H9 (cell line): ENCODE measurements at regions not wholly inside any gene's neighbourhood (a gene's known extent, or its start where the extent isn't known, plus 50 kb on each side); places are given as distances from the start of the nearest gene placed in this dataset.

ENCODE experiments used
- DNase-seq: peaks from one replicate; pipeline ENCODE4 v3.0.0-alpha.2; 2017
- H2AFZ ChIP-seq: one replicate; pipeline ENCODE4 v1.6.1; 2013; ENCODE audit warnings: mild to moderate bottlenecking, low read length, control low read depth, moderate library complexity
- H2AK5ac ChIP-seq: 2 replicates; pipeline ENCODE4 v1.6.1; 2013; ENCODE audit warnings: low read length, control low read depth, mixed read lengths; ENCODE audit not compliant: insufficient read length
- H2BK120ac ChIP-seq: one replicate; pipeline ENCODE4 v1.6.1; 2013; ENCODE audit warnings: low read depth, mild to moderate bottlenecking, low read length, control low read depth, inconsistent platforms; ENCODE audit not compliant: poor library complexity, severe bottlenecking
- H2BK12ac ChIP-seq: 2 replicates; pipeline ENCODE4 v1.6.1; 2013; ENCODE audit warnings: low read length, control low read depth, mixed read lengths, low read depth; ENCODE audit not compliant: insufficient read length
- H2BK15ac ChIP-seq: 2 replicates; pipeline ENCODE4 v1.6.1; 2013; ENCODE audit warnings: low read depth, low read length, control low read depth
- H2BK20ac ChIP-seq: one replicate; pipeline ENCODE4 v1.6.1; 2013; ENCODE audit warnings: low read depth, mild to moderate bottlenecking, low read length, control low read depth, inconsistent platforms; ENCODE audit not compliant: poor library complexity, severe bottlenecking
- H2BK5ac ChIP-seq: 2 replicates; pipeline ENCODE4 v1.6.1; 2013; ENCODE audit warnings: low read length, control low read depth, mixed read lengths; ENCODE audit not compliant: insufficient read length
- H3K14ac ChIP-seq: 2 replicates; pipeline ENCODE4 v1.6.1; 2013; ENCODE audit warnings: low read length, control low read depth; ENCODE audit not compliant: insufficient read depth
- H3K18ac ChIP-seq: 2 replicates; pipeline ENCODE4 v1.6.1; 2013; ENCODE audit warnings: low read depth, mild to moderate bottlenecking, mixed read lengths, low read length, control low read depth; ENCODE audit not compliant: insufficient read length
- H3K23ac ChIP-seq: 2 replicates; pipeline ENCODE4 v1.6.1; 2013; ENCODE audit warnings: low read length, control low read depth, mixed read lengths, low read depth; ENCODE audit not compliant: insufficient read length
- H3K23me2 ChIP-seq: 2 replicates; pipeline ENCODE4 v1.6.1; 2013; ENCODE audit warnings: low read depth, mild to moderate bottlenecking, mixed read lengths, low read length, control low read depth; ENCODE audit not compliant: insufficient read length, poor library complexity, severe bottlenecking
- H3K27ac ChIP-seq: 2 replicates; pipeline ENCODE4 v1.5.1; 2013; ENCODE audit warnings: low read length, control low read depth, mixed read lengths, low read depth; ENCODE audit not compliant: insufficient read length
- H3K27me3 ChIP-seq: 2 replicates; pipeline ENCODE4 v1.6.1; 2013; ENCODE audit warnings: low read length, control low read depth, inconsistent platforms; ENCODE audit not compliant: insufficient read depth
- H3K4ac ChIP-seq: 2 replicates; pipeline ENCODE4 v1.6.1; 2013; ENCODE audit warnings: low read depth, mild to moderate bottlenecking, control low read depth, inconsistent platforms, low read length, moderate library complexity
- H3K4me1 ChIP-seq: 2 replicates; pipeline ENCODE4 v1.6.1; 2013; ENCODE audit warnings: low read length, control low read depth, inconsistent platforms; ENCODE audit not compliant: insufficient read depth
- H3K4me2 ChIP-seq: 2 replicates; pipeline ENCODE4 v1.6.1; 2013; ENCODE audit warnings: low read length, control low read depth, mixed read lengths; ENCODE audit not compliant: insufficient read length, insufficient read depth
- H3K56ac ChIP-seq: 2 replicates; pipeline ENCODE4 v1.6.1; 2013; ENCODE audit warnings: low read depth, mild to moderate bottlenecking, mixed read lengths, low read length, control low read depth; ENCODE audit not compliant: insufficient read length
- H3K79me1 ChIP-seq: 2 replicates; pipeline ENCODE4 v1.6.1; 2013; ENCODE audit warnings: low read depth, mild to moderate bottlenecking, moderate library complexity, low read length, control low read depth, inconsistent platforms; ENCODE audit not compliant: insufficient read depth, poor library complexity, severe bottlenecking
- H3K79me2 ChIP-seq: 2 replicates; pipeline ENCODE4 v1.6.1; 2013; ENCODE audit warnings: low read length, control low read depth, inconsistent platforms; ENCODE audit not compliant: insufficient read depth
- H3K9ac ChIP-seq: 2 replicates; pipeline ENCODE4 v1.6.1; 2013; ENCODE audit warnings: low read length, control low read depth, mixed read lengths; ENCODE audit not compliant: insufficient read length; ENCODE audit errors: extremely low read depth
- H3K9me3 ChIP-seq: one replicate; pipeline ENCODE4 v1.6.1; 2013; ENCODE audit warnings: low read depth, low read length, inconsistent platforms; ENCODE audit not compliant: control insufficient read depth
- H3T11ph ChIP-seq: one replicate; pipeline ENCODE4 v1.6.1; 2013; ENCODE audit warnings: mild to moderate bottlenecking, low read length, control low read depth, inconsistent platforms
- H4K20me1 ChIP-seq: one replicate; pipeline ENCODE4 v1.6.1; 2013; ENCODE audit not compliant: control insufficient read depth, insufficient read length, insufficient read depth
- H4K5ac ChIP-seq: 2 replicates; pipeline ENCODE4 v1.6.1; 2013; ENCODE audit warnings: low read depth, mild to moderate bottlenecking, mixed read lengths, low read length, control low read depth; ENCODE audit not compliant: insufficient read length
- H4K8ac ChIP-seq: replicated peaks from 2 replicates; pipeline ENCODE4 v1.6.1; 2013; ENCODE audit warnings: low read length, control low read depth, mixed read lengths, low read depth; ENCODE audit not compliant: insufficient read length
- H4K91ac ChIP-seq: 2 replicates; pipeline ENCODE4 v1.6.1; 2013; ENCODE audit warnings: low read depth, mild to moderate bottlenecking, moderate library complexity, mixed read lengths, low read length, control low read depth; ENCODE audit not compliant: insufficient read length
- H3K27ac Mint-ChIP-seq, 3 experiments: 2 replicates in 2 of 3; 3 replicates in 1 of 3; pipeline ENCODE4 v1.8.0; 2020 to 2021; ENCODE audit warnings: mixed read lengths in 3 of 3, mild to moderate bottlenecking in 1 of 3, moderate library complexity in 1 of 3
- H3K27me3 Mint-ChIP-seq: 2 replicates; pipeline ENCODE4 v1.8.0; 2021; ENCODE audit warnings: low read depth, mild to moderate bottlenecking, moderate library complexity, mixed read lengths
- H3K36me3 Mint-ChIP-seq, 3 experiments: 2 replicates in 2 of 3; 3 replicates in 1 of 3; pipeline ENCODE4 v1.8.0; 2020 to 2021; ENCODE audit warnings: low read depth in 3 of 3, mixed read lengths in 3 of 3; ENCODE audit not compliant: insufficient read depth in 1 of 3
- H3K4me1 Mint-ChIP-seq, 2 experiments: 2 replicates each; pipeline ENCODE4 v1.8.0; 2020; ENCODE audit warnings: mixed read lengths in 2 of 2
- H3K4me3 Mint-ChIP-seq, 2 experiments: 2 replicates in 1 of 2; 3 replicates in 1 of 2; pipeline ENCODE4 v1.8.0; 2020 to 2021; ENCODE audit warnings: mild to moderate bottlenecking in 2 of 2, mixed read lengths in 2 of 2, moderate library complexity in 1 of 2
- H3K9me3 Mint-ChIP-seq, 2 experiments: 2 replicates in 1 of 2; 3 replicates in 1 of 2; pipeline ENCODE4 v1.8.0; 2020; ENCODE audit warnings: mild to moderate bottlenecking in 2 of 2, mixed read lengths in 2 of 2, moderate library complexity in 1 of 2
- WGBS: extraction: QIAGEN DNeasy Blood & Tissue Kit; methylation state at CpG from one replicate; pipeline ENCODE4 v1.1.7; 2013; ENCODE audit warnings: missing lambda C conversion rate, low lambda C conversion rate, mixed read lengths; ENCODE audit not compliant: insufficient read length; ENCODE audit errors: extremely low coverage; 5-methylcytosine and 5-hydroxymethylcytosine counted together
- TF ChIP-seq, protein P1 (sequence below): fragments of 200-600 bp; sonication (generic); conservative IDR thresholded peaks from 3 replicates; pipeline ENCODE4 v1.8.0; 2021; ENCODE audit warnings: antibody characterized with exemption, mild to moderate bottlenecking

DNA sequence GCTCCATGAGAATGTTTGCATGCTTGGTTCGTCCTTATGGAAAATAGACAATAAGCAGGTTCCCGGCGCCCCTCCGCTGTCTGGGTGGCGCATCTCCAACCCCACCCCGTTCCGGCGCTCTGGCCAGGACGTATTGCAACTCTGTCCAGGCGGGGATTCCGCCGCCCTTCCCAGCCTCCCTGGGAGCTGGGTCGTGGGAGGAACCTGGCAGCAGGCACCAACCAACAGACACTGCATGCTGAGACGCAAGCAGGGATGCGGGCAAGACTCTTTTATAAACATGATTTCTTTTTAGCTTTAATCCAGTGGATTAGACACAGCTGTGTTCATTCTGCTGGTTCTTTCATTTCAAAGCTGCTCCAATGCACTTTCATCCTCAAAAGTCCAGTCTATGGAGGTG, 240.2 kb downstream of the SH3BP4 start:
- Histone ChIP-seq H2BK120ac (no peak overlapping the region), H3K4me1 (no peaks in the 10 kb centered on the region), H3K23me2 (no peaks in the 10 kb centered on the region), H4K20me1 (no peaks in the 10 kb centered on the region), H2AFZ (no peak overlapping the region), H3K18ac (no peak overlapping the region), H3K23ac (no peak overlapping the region), H3K4ac (no peak overlapping the region), H4K91ac (no peak overlapping the region), H3K27ac (no peak overlapping the region), H3K56ac (no peak overlapping the region), H2BK12ac (no peak overlapping the region), H2BK15ac (no peak overlapping the region), H3K9ac (no peak overlapping the region), H4K5ac (no peak overlapping the region), H3T11ph (no peak overlapping the region), H2BK20ac (no peak overlapping the region), H3K79me1 (no peaks in the 10 kb centered on the region), H3K14ac (no peak overlapping the region), H2AK5ac (no peak overlapping the region), H2BK5ac (no peak overlapping the region), H3K9me3 (no peaks in the 10 kb centered on the region), H3K79me2 (no peaks in the 10 kb centered on the region), H3K27me3 (no peaks in the 10 kb centered on the region), H3K4me2 (no peak overlapping the region), H4K8ac (no peak overlapping the region)
- no peak overlapping the region for H3K4me3 Mint-ChIP-seq
- no peaks in the 10 kb centered on the region; a peak in 1 of 5 replicates for H3K9me3 Mint-ChIP-seq
- DNase-seq = no peak
- WGBS = no CpG with 5 or more reads among the region's 15 CpGs
- H3K4me1 Mint-ChIP-seq = no peaks in the 10 kb centered on the region
- peaks cover 39% of the 10 kb centered on the region for H3K27me3 Mint-ChIP-seq
- no peak overlapping the region for H3K27ac Mint-ChIP-seq
- no peaks in the 10 kb centered on the region for H3K36me3 Mint-ChIP-seq
- TF ChIP-seq, protein P1, sequence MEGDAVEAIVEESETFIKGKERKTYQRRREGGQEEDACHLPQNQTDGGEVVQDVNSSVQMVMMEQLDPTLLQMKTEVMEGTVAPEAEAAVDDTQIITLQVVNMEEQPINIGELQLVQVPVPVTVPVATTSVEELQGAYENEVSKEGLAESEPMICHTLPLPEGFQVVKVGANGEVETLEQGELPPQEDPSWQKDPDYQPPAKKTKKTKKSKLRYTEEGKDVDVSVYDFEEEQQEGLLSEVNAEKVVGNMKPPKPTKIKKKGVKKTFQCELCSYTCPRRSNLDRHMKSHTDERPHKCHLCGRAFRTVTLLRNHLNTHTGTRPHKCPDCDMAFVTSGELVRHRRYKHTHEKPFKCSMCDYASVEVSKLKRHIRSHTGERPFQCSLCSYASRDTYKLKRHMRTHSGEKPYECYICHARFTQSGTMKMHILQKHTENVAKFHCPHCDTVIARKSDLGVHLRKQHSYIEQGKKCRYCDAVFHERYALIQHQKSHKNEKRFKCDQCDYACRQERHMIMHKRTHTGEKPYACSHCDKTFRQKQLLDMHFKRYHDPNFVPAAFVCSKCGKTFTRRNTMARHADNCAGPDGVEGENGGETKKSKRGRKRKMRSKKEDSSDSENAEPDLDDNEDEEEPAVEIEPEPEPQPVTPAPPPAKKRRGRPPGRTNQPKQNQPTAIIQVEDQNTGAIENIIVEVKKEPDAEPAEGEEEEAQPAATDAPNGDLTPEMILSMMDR = no peak
